SK-N-SH (cell line): ENCODE measurements at regions not wholly inside any gene's neighbourhood (a gene's known extent, or its start where the extent isn't known, plus 50 kb on each side); places are given as distances from the start of the nearest gene placed in this dataset.

Experiments used
- CTCF ChIA-PET: fragments of 300-600, 350-600 bp; formaldehyde crosslinking; extraction: SDS; loops from one replicate; lab custom pipeline; 2021; lab: Yijun Ruan, JAX
- POLR2A ChIA-PET: fragments of 350-600 bp; sonication (Branson Sonifier 250); formaldehyde crosslinking; extraction: SDS; loops from one replicate; lab custom pipeline; 2020; ENCODE audit warnings: antibody characterized with exemption, inconsistent platforms; lab: Yijun Ruan, JAX
- DNase-seq: peaks from one replicate; pipeline ENCODE4 v3.0.0; 2012
- H2AFZ ChIP-seq: fragments of 200-600 bp; sonication (generic); 2 replicates; pipeline ENCODE4 v1.8.1; 2016; ENCODE audit warnings: antibody characterized with exemption, mild to moderate bottlenecking, low read depth
- H3F3A ChIP-seq: fragments of 200-600 bp; sonication (generic); replicated peaks from 2 replicates; pipeline ENCODE3; 2016; ENCODE audit warnings: antibody characterized with exemption, mild to moderate bottlenecking; ENCODE audit not compliant: insufficient read depth
- H3K27ac ChIP-seq, 2 experiments: fragments of 200-500 bp in 1 of 2; fragments of 200-600 bp in 1 of 2; sonication (Bioruptor generic) in 1 of 2; sonication (generic), shearing (Covaris generic) in 1 of 2; 2 replicates each; pipeline versions ENCODE4 v1.5.1 to v1.6.1; 2014 to 2016; ENCODE audit warnings: low read depth in 2 of 2, inconsistent platforms in 1 of 2, low read length in 1 of 2, mild to moderate bottlenecking in 1 of 2, mixed read lengths in 1 of 2
- H3K27me3 ChIP-seq: fragments of 200-600 bp; sonication (generic), shearing (Covaris generic); 2 replicates; pipeline ENCODE4 v1.6.1; 2016; ENCODE audit warnings: mixed run types; ENCODE audit not compliant: insufficient read depth
- H3K36me3 ChIP-seq, 2 experiments: fragments of 200-500 bp in 1 of 2; fragments of 200-600 bp in 1 of 2; sonication (Bioruptor generic) in 1 of 2; sonication (generic) in 1 of 2; replicated peaks in 1 of 2; 2 replicates each; pipeline versions ENCODE3 to v1.5.1; 2014 to 2016; ENCODE audit warnings: low read length in 1 of 2, mild to moderate bottlenecking in 1 of 2; ENCODE audit not compliant: insufficient read depth in 2 of 2, control insufficient read depth in 1 of 2
- H3K4me1 ChIP-seq, 2 experiments: fragments of 200-500 bp in 1 of 2; fragments of 200-600 bp in 1 of 2; sonication (Bioruptor generic) in 1 of 2; sonication (generic), shearing (Covaris generic) in 1 of 2; 2 replicates each; pipeline versions ENCODE4 v1.5.1 to v1.6.1; 2014 to 2016; ENCODE audit warnings: low read depth in 1 of 2, low read length in 1 of 2, mixed run types in 1 of 2; ENCODE audit not compliant: insufficient read depth in 2 of 2, control insufficient read depth in 1 of 2
- H3K4me2 ChIP-seq: fragments of 200-600 bp; sonication (generic), shearing (Covaris generic); 2 replicates; pipeline ENCODE4 v1.6.1; 2017; ENCODE audit warnings: mixed run types
- H3K4me3 ChIP-seq, 2 experiments: fragments of 200-500 bp in 1 of 2; fragments of 200-600 bp in 1 of 2; sonication (Bioruptor generic) in 1 of 2; sonication (generic), shearing (Covaris generic) in 1 of 2; 2 replicates each; pipeline versions ENCODE4 v1.5.1 to v1.8.1; 2014 to 2016; ENCODE audit warnings: low read depth in 2 of 2, inconsistent platforms in 1 of 2, low read length in 1 of 2, mild to moderate bottlenecking in 1 of 2, mixed read lengths in 1 of 2, moderate library complexity in 1 of 2
- H3K79me2 ChIP-seq: fragments of 200-600 bp; sonication (generic); 2 replicates; pipeline ENCODE4 v1.8.1; 2017; ENCODE audit warnings: mild to moderate bottlenecking; ENCODE audit not compliant: insufficient read depth
- H3K9ac ChIP-seq: fragments of 200-600 bp; sonication (generic); 2 replicates; pipeline ENCODE4 v1.6.1; 2017; ENCODE audit warnings: mixed run types
- H3K9me2 ChIP-seq: fragments of 200-600 bp; sonication (generic); 2 replicates; pipeline ENCODE4 v1.6.1; 2017; ENCODE audit warnings: mixed run types
- H3K9me3 ChIP-seq: fragments of 200-600 bp; sonication (generic); 2 replicates; pipeline ENCODE4 v1.6.1; 2017; ENCODE audit warnings: mixed run types, mild to moderate bottlenecking, moderate library complexity
- H4K20me1 ChIP-seq: fragments of 200-600 bp; sonication (generic); 2 replicates; pipeline ENCODE4 v1.6.1; 2017; ENCODE audit warnings: mild to moderate bottlenecking, mixed run types; ENCODE audit not compliant: insufficient read depth
- CHD2 ChIP-seq: fragments of 150-350 bp; IDR thresholded peaks from 2 replicates; pipeline ENCODE4 v1.6.1; 2018; ENCODE audit warnings: low read length; ENCODE audit not compliant: partially characterized antibody
- CTCF ChIP-seq: fragments of 200-600 bp; sonication (generic); IDR thresholded peaks from 2 replicates; pipeline ENCODE4 v1.6.1; 2017; ENCODE audit warnings: antibody characterized with exemption, mild to moderate bottlenecking, moderate library complexity
- ELF1 ChIP-seq: IDR thresholded peaks from 2 replicates; pipeline ENCODE4 v1.4.0; 2012
- EP300 ChIP-seq, 2 experiments: IDR thresholded peaks; 2 replicates each; pipeline versions ENCODE4 v1.4.0 to v1.6.1; 2012; ENCODE audit warnings: borderline replicate concordance in 1 of 2, low read depth in 1 of 2, low read length in 1 of 2
- EZH2phosphoT487 ChIP-seq: fragments of 200-600 bp; sonication (generic); IDR thresholded peaks from 2 replicates; pipeline ENCODE4 v1.6.1; 2017; ENCODE audit warnings: low read depth, mixed run types, mild to moderate bottlenecking, antibody characterized with exemption, moderate library complexity, borderline replicate concordance
- FOXJ3 ChIP-seq: sonication (generic); formaldehyde crosslinking; IDR thresholded peaks from 2 replicates; pipeline ENCODE4 v1.5.1; 2020; ENCODE audit warnings: mild to moderate bottlenecking, missing genetic modification reagents
- GABPA ChIP-seq: IDR thresholded peaks from 2 replicates; pipeline ENCODE4 v1.4.0; 2012; ENCODE audit warnings: low read depth, mild to moderate bottlenecking
- GATA2 ChIP-seq: sonication (generic); formaldehyde crosslinking; IDR thresholded peaks from 2 replicates; pipeline ENCODE4 v1.5.0; 2020; ENCODE audit warnings: mild to moderate bottlenecking, missing genetic modification reagents
- JUND ChIP-seq: IDR thresholded peaks from 2 replicates; pipeline ENCODE4 v1.4.0; 2012
- NRF1 ChIP-seq: IDR thresholded peaks from 2 replicates; pipeline ENCODE4 v1.6.1; 2012; ENCODE audit warnings: low read depth, mild to moderate bottlenecking, low read length
- RAD21 ChIP-seq: IDR thresholded peaks from 2 replicates; pipeline ENCODE4 v1.6.1; 2012; ENCODE audit warnings: mild to moderate bottlenecking, low read length
- RFX5 ChIP-seq: IDR thresholded peaks from 2 replicates; pipeline ENCODE4 v1.6.1; 2012; ENCODE audit warnings: mild to moderate bottlenecking, improper control_type of control experiment, low read length
- RXRA ChIP-seq: IDR thresholded peaks from 2 replicates; pipeline ENCODE4 v1.4.0; 2012; ENCODE audit warnings: low read depth, mild to moderate bottlenecking, borderline replicate concordance
- TAF1 ChIP-seq: IDR thresholded peaks from 2 replicates; pipeline ENCODE4 v1.6.1; 2012; ENCODE audit warnings: low read depth, mild to moderate bottlenecking, low read length, moderate library complexity, borderline replicate concordance
- TEAD4 ChIP-seq: IDR thresholded peaks from 2 replicates; pipeline ENCODE4 v1.4.0; 2012; ENCODE audit warnings: mild to moderate bottlenecking, borderline replicate concordance; ENCODE audit not compliant: insufficient read depth
- USF1 ChIP-seq: IDR thresholded peaks from 2 replicates; pipeline ENCODE4 v1.4.0; 2012; ENCODE audit warnings: low read depth, borderline replicate concordance
- USF2 ChIP-seq: fragments of 150-350 bp; IDR thresholded peaks from 2 replicates; pipeline ENCODE4 v1.6.1; 2017; ENCODE audit warnings: antibody characterized with exemption, low read length, low read depth, borderline replicate concordance
- WGBS: methylation state at CpG from one replicate; pipeline ENCODE4 v1.1.6; 2017; ENCODE audit warnings: low lambda C conversion rate; 5-methylcytosine and 5-hydroxymethylcytosine counted together
- TF ChIP-seq, protein P1 (sequence below): IDR thresholded peaks from 2 replicates; pipeline ENCODE4 v1.4.0; 2012; ENCODE audit warnings: low read depth, borderline replicate concordance

DNA sequence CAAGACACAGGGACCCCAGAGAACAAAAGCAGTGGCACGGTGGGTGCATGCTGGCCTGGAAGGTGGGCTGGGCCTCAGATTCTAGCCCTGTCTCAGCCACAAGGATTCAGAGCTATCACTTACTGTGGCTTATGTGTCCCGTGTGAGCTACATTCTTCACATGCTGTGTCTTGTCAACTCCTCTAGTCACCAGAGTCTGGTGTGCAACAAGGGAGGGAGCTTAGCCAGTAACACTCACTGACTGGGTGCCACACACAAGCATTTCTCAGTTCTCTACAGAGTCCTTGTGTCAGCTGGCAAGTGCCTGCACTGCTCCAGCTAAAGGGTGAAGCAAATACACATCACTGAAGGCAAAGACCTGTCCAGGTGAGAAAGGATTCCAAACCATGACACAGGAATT lies 186.9 kb upstream of the CDYL start:
- H3K27me3 ChIP-seq = peaks cover 4% of the 10 kb centered on the region; the same call in 1 of the 2 replicates
- no peaks in the 10 kb centered on the region for H3K79me2 ChIP-seq
- ChIA-PET CTCF (no interaction called here), POLR2A (no interaction called here)
- no peak for DNase-seq
- H3K9me2 ChIP-seq = no peaks in the 10 kb centered on the region
- no peaks in the 10 kb centered on the region for H3F3A ChIP-seq
- WGBS = 0% methylated on average over 1 of the region's 2 CpGs
- TF ChIP-seq EZH2phosphoT487 (no peak), JUND (no peak), RXRA (no peak), CHD2 (no peak), CTCF (no peak), FOXJ3 (CRISPR knock-in tag) (no peak), RFX5 (no peak), NRF1 (no peak), TEAD4 (no peak), EP300 (IDR thresholded peaks at IDR 0.05; ENCODE audit: borderline replicate concordance in 1 of 2, low read depth in 1 of 2, low read length in 1 of 2) (no peak), USF1 (no peak)
- TF ChIP-seq, protein P1, sequence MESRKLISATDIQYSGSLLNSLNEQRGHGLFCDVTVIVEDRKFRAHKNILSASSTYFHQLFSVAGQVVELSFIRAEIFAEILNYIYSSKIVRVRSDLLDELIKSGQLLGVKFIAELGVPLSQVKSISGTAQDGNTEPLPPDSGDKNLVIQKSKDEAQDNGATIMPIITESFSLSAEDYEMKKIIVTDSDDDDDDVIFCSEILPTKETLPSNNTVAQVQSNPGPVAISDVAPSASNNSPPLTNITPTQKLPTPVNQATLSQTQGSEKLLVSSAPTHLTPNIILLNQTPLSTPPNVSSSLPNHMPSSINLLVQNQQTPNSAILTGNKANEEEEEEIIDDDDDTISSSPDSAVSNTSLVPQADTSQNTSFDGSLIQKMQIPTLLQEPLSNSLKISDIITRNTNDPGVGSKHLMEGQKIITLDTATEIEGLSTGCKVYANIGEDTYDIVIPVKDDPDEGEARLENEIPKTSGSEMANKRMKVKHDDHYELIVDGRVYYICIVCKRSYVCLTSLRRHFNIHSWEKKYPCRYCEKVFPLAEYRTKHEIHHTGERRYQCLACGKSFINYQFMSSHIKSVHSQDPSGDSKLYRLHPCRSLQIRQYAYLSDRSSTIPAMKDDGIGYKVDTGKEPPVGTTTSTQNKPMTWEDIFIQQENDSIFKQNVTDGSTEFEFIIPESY = no peak
- no peak overlapping the region for H3K27ac ChIP-seq
- H3K4me2 ChIP-seq = no peak overlapping the region
- H4K20me1 ChIP-seq = no peaks in the 10 kb centered on the region
- no peak overlapping the region for H2AFZ ChIP-seq
- H3K36me3 ChIP-seq = no peaks in the 10 kb centered on the region
- H3K9ac ChIP-seq = no peak overlapping the region
- no peak overlapping the region for H3K4me3 ChIP-seq
- no peaks in the 10 kb centered on the region for H3K9me3 ChIP-seq
- H3K4me1 ChIP-seq = no peaks in the 10 kb centered on the region

DNA sequence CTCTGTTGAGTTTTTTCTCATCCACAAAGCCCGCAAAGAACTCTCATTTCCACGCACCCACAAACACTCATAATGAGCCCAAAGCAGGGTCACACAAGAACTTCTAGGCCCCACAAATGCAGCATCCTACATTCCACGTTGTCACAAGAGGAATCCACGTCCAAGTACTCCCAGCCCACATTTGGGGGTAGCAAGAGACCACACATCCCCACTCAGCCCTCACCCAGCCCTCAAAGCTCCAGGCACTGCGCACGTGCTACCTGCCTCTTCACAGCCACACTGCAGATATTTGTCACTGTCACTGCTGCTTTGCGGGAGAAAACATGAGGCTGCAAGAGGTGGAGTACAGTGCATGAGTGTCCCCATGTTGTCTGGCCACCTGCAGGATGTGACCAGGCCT lies 187.6 kb upstream of the CDYL start:
- Histone ChIP-seq H3K36me3 (no peaks in the 10 kb centered on the region), H3K9me3 (no peaks in the 10 kb centered on the region), H4K20me1 (no peaks in the 10 kb centered on the region), H3F3A (no peaks in the 10 kb centered on the region), H3K9me2 (no peaks in the 10 kb centered on the region), H3K79me2 (no peaks in the 10 kb centered on the region), H3K4me1 (no peaks in the 10 kb centered on the region), H3K27me3 (peaks cover 4% of the 10 kb centered on the region; the same call in 1 of the 2 replicates), H3K4me2 (no peak overlapping the region), H2AFZ (no peak overlapping the region), H3K4me3 (no peak overlapping the region), H3K9ac (no peak overlapping the region), H3K27ac (no peak overlapping the region)
- CTCF ChIA-PET = no interaction called here
- POLR2A ChIA-PET = no interaction called here
- DNase-seq = no peak
- WGBS = 25% methylated on average over 7 of the region's 7 CpGs
- TF ChIP-seq TEAD4 = no peak
- TF ChIP-seq TAF1 = no peak
- TF ChIP-seq ELF1 = no peak
- no peak for TF ChIP-seq GATA2 (CRISPR knock-in tag)
- no peak for TF ChIP-seq RXRA
- no peak for TF ChIP-seq RAD21
- TF ChIP-seq GABPA = no peak
- no peak for TF ChIP-seq USF2
- TF ChIP-seq, protein P1 = no peak
- TF ChIP-seq USF1 = no peak
